ENCODE measurements at regions not wholly inside any gene's neighbourhood (a gene's known extent, or its start where the extent isn't known, plus 50 kb on each side); places are given as distances from the start of the nearest gene placed in this dataset.

DNA sequence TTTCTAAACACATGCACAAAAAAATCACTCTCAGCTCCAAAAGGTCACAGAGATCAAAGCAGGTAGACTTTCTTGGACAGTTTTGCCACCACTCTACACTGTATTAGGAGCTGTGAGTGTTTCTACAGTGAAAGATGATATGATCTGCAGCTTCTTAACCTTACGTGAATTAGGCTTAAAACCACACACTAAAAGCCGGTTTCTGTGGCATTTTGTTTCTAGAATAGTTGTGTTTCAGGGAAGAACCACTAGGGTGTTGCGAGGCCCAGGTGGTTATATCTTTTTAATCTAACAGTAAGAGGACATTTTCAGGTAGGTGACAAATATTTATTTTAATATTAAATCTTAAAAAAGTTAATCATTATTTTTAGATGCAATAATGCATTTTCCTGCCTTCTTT is 216.4 kb downstream of the KLF5 start:
- DNase-seq (peak in 1 of 9 donors; percentile 7), ATAC-seq (no peak)
- no peak overlapping the region for H3K27ac ChIP-seq (ENCODE audit: low read depth, low read length)
- Mint-ChIP-seq H3K9me3 (peaks cover 0 to 22% (median 5%) of the 10 kb centered on the region in 11 donors), H3K4me1 (peaks cover 0 to 45% (median 14%) of the 10 kb centered on the region in 7 donors), H3K27me3 (no peaks in the 10 kb centered on the region), H3K36me3 (peaks cover 3 to 30% (median 3%) of the 10 kb centered on the region in 5 donors), H3K27ac (peak overlapping the region in 2 of 9 donors; percentile 47 to 64), H3K4me3 (peak overlapping the region in 4 of 10 donors; percentile 9 to 51 (median 15))
- H3K9me3 ChIP-seq (ENCODE audit: control insufficient read depth in 2 of 3, low read length in 3 of 3) = no peaks in the 10 kb centered on the region
- no peaks in the 10 kb centered on the region for H3K27me3 ChIP-seq (ENCODE audit: control insufficient read depth in 2 of 2, insufficient read depth in 2 of 2, low read length in 2 of 2)
- POLR2A ChIA-PET = interaction anchor here (0.7 kb wide), 1 partner anchor 14 kb away, joined by 3 read pairs; no protein-coding TSS in a partner anchor
- CTCF ChIA-PET = interaction anchor here (0.6 kb wide), 1 partner anchor 468 kb away, joined by 4 read pairs; no protein-coding TSS in a partner anchor
- intact Hi-C loops (cut with micrococcal nuclease) = loop anchor here in 1 of 2 donors (1.0 to 5.0 kb wide), 2 partner anchors 47 to 432 kb away; no protein-coding TSS in a partner anchor
- no peaks in the 10 kb centered on the region for H3K36me3 ChIP-seq (ENCODE audit: control insufficient read depth in 2 of 3, insufficient read depth in 3 of 3, low read length in 3 of 3)
- peaks cover 0 to 3% of the 10 kb centered on the region in 2 donors for H3K4me1 ChIP-seq (ENCODE audit: control insufficient read depth in 2 of 2, insufficient read depth in 2 of 2, low read length in 2 of 2)
- H3K4me3 ChIP-seq (ENCODE audit: low read length) = no peak overlapping the region

DNA sequence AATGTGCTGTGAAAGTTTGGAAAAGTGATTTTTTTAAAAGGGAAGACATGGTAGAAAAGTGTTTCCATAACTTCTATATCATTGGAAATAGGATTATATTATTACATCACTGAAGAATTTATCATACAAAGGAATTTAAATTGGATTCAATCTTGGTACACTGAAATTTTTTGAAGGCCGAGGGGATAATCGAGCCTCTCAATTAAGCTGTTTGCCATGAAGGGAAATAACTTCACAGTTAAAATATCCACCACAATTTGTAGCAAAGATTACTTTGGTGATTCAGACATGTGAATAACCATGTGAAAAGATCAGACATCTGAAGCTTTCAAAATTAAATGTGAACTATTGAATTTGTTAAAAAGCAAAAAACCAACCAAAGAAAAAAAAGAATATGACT is 215.3 kb downstream of the KLF5 start:
- POLR2A ChIA-PET = no interaction called here
- Histone ChIP-seq H3K4me3 (ENCODE audit: low read length) (no peak overlapping the region), H3K9me3 (ENCODE audit: control insufficient read depth in 2 of 3, low read length in 3 of 3) (no peaks in the 10 kb centered on the region), H3K36me3 (ENCODE audit: control insufficient read depth in 2 of 3, insufficient read depth in 3 of 3, low read length in 3 of 3) (no peaks in the 10 kb centered on the region), H3K4me1 (ENCODE audit: control insufficient read depth in 2 of 2, insufficient read depth in 2 of 2, low read length in 2 of 2) (peaks cover 0 to 3% of the 10 kb centered on the region in 2 donors), H3K27me3 (ENCODE audit: control insufficient read depth in 2 of 2, insufficient read depth in 2 of 2, low read length in 2 of 2) (no peaks in the 10 kb centered on the region), H3K27ac (ENCODE audit: low read depth, low read length) (no peak overlapping the region)
- CTCF ChIA-PET = no interaction called here
- Mint-ChIP-seq H3K4me1 (peaks cover 0 to 45% (median 14%) of the 10 kb centered on the region in 7 donors), H3K27ac (peak overlapping the region in 1 of 9 donors; percentile 51), H3K27me3 (no peaks in the 10 kb centered on the region), H3K9me3 (peaks cover 0 to 28% (median 8%) of the 10 kb centered on the region in 11 donors), H3K4me3 (peak overlapping the region in 3 of 10 donors; percentile 2 to 51 (median 10)), H3K36me3 (peaks cover 3 to 35% (median 3%) of the 10 kb centered on the region in 5 donors)
- intact Hi-C loops (cut with micrococcal nuclease) = no loop called here
- DNase-seq (no peak), ATAC-seq (no peak)

DNA sequence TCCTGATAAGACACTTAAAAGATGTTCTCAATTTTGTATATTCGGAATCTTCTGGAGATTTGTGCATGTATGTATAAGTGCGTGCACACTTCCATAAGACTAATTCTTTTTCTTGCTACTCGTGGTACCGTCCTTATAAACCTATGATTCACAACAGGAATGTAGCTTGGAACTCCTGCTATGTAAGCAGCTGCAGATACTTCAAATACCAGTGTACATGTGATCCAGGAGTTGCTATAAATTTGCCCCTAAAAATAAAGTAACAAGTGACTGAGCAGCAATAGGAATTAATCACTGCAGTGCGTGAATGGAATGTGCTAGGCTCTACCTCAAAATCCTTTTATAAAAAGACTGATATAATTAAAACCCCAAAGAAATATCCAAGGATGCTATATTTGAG is 214.9 kb downstream of the KLF5 start:
- H3K4me3 Mint-ChIP-seq = peak overlapping the region in 1 of 10 donors; percentile 2
- ChIA-PET POLR2A (no interaction called here), CTCF (no interaction called here)
- no peak overlapping the region for H3K27ac Mint-ChIP-seq
- ATAC-seq = no peak
- Histone ChIP-seq H3K27me3 (ENCODE audit: control insufficient read depth in 2 of 2, insufficient read depth in 2 of 2, low read length in 2 of 2) (no peaks in the 10 kb centered on the region), H3K27ac (ENCODE audit: low read depth, low read length) (no peak overlapping the region), H3K36me3 (ENCODE audit: control insufficient read depth in 2 of 3, insufficient read depth in 3 of 3, low read length in 3 of 3) (no peaks in the 10 kb centered on the region), H3K9me3 (ENCODE audit: control insufficient read depth in 2 of 3, low read length in 3 of 3) (no peaks in the 10 kb centered on the region), H3K4me3 (ENCODE audit: low read length) (no peak overlapping the region), H3K4me1 (ENCODE audit: control insufficient read depth in 2 of 2, insufficient read depth in 2 of 2, low read length in 2 of 2) (peaks cover 0 to 3% of the 10 kb centered on the region in 2 donors)
- peaks cover 0 to 41% (median 14%) of the 10 kb centered on the region in 7 donors for H3K4me1 Mint-ChIP-seq
- peaks cover 0 to 29% (median 11%) of the 10 kb centered on the region in 11 donors for H3K9me3 Mint-ChIP-seq
- H3K27me3 Mint-ChIP-seq = peaks cover 0 to 3% (median 0%) of the 10 kb centered on the region in 5 donors
- peaks cover 3 to 35% (median 3%) of the 10 kb centered on the region in 5 donors for H3K36me3 Mint-ChIP-seq
- no peak for DNase-seq
- intact Hi-C loops (cut with micrococcal nuclease) = no loop called here

DNA sequence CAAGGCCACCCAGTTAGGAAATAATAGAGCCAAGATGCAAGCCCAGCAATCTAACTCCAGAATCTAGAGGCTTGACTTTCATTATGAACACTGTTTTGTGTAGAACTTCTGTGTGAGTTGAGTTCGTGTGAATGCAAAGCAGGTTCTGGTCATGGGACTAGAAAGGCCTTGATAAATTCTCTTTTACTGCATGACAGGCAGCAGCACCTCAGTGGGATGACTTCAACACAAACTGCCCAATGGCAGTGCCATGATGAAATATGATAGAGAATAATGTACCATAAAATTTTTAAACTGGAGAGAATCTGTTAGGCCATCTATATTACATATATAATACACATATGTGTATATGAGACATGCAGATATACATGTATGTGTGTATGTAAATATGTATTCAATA is 214.5 kb downstream of the KLF5 start:
- Histone ChIP-seq H3K4me1 (ENCODE audit: control insufficient read depth in 2 of 2, insufficient read depth in 2 of 2, low read length in 2 of 2) (peaks cover 0 to 3% of the 10 kb centered on the region in 2 donors), H3K27ac (ENCODE audit: low read depth, low read length) (no peak overlapping the region), H3K27me3 (ENCODE audit: control insufficient read depth in 2 of 2, insufficient read depth in 2 of 2, low read length in 2 of 2) (no peaks in the 10 kb centered on the region), H3K4me3 (ENCODE audit: low read length) (no peak overlapping the region), H3K36me3 (ENCODE audit: control insufficient read depth in 2 of 3, insufficient read depth in 3 of 3, low read length in 3 of 3) (no peaks in the 10 kb centered on the region), H3K9me3 (ENCODE audit: control insufficient read depth in 2 of 3, low read length in 3 of 3) (no peaks in the 10 kb centered on the region)
- H3K4me1 Mint-ChIP-seq = peaks cover 0 to 36% (median 14%) of the 10 kb centered on the region in 7 donors
- POLR2A ChIA-PET = no interaction called here
- peaks cover 0 to 32% (median 11%) of the 10 kb centered on the region in 11 donors for H3K9me3 Mint-ChIP-seq
- CTCF ChIA-PET = no interaction called here
- no peak overlapping the region for H3K27ac Mint-ChIP-seq
- H3K36me3 Mint-ChIP-seq = peaks cover 3 to 38% (median 3%) of the 10 kb centered on the region in 5 donors
- intact Hi-C loops (cut with micrococcal nuclease) = no loop called here
- H3K27me3 Mint-ChIP-seq = peaks cover 0 to 4% (median 0%) of the 10 kb centered on the region in 5 donors
- no peak overlapping the region for H3K4me3 Mint-ChIP-seq
- no peak for ATAC-seq
- DNase-seq = no peak

DNA sequence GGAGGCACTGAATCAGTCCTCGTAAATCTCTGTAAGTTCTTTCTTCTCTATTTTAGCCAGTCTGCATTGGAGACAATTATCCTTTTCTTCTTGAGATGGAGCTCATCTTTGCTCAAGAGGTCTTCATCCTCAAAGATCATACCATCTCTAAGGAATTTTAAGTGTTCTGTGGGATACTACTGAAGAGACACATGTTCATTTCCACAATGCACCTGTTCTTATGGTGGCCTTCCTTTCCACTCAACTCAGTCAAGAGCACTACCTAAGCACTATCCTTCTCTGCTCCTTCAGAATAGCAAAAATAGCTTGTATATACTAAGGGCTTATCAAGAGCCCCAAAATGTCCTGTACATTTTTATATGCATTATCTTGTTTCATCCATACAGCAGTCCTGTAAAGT is 214.0 kb downstream of the KLF5 start:
- Mint-ChIP-seq H3K27me3 (peaks cover 0 to 4% (median 0%) of the 10 kb centered on the region in 5 donors), H3K4me1 (peaks cover 0 to 34% (median 14%) of the 10 kb centered on the region in 7 donors), H3K9me3 (peaks cover 0 to 32% (median 8%) of the 10 kb centered on the region in 11 donors), H3K36me3 (peaks cover 0 to 38% (median 3%) of the 10 kb centered on the region in 5 donors), H3K27ac (no peak overlapping the region), H3K4me3 (no peak overlapping the region)
- Histone ChIP-seq H3K36me3 (ENCODE audit: control insufficient read depth in 2 of 3, insufficient read depth in 3 of 3, low read length in 3 of 3) (no peaks in the 10 kb centered on the region), H3K27me3 (ENCODE audit: control insufficient read depth in 2 of 2, insufficient read depth in 2 of 2, low read length in 2 of 2) (no peaks in the 10 kb centered on the region), H3K4me3 (ENCODE audit: low read length) (no peak overlapping the region), H3K27ac (ENCODE audit: low read depth, low read length) (no peak overlapping the region), H3K9me3 (ENCODE audit: control insufficient read depth in 2 of 3, low read length in 3 of 3) (no peaks in the 10 kb centered on the region), H3K4me1 (ENCODE audit: control insufficient read depth in 2 of 2, insufficient read depth in 2 of 2, low read length in 2 of 2) (peaks cover 0 to 3% of the 10 kb centered on the region in 2 donors)
- ChIA-PET POLR2A (no interaction called here), CTCF (no interaction called here)
- no peak for DNase-seq
- intact Hi-C loops (cut with micrococcal nuclease) = no loop called here
- ATAC-seq = no peak

DNA sequence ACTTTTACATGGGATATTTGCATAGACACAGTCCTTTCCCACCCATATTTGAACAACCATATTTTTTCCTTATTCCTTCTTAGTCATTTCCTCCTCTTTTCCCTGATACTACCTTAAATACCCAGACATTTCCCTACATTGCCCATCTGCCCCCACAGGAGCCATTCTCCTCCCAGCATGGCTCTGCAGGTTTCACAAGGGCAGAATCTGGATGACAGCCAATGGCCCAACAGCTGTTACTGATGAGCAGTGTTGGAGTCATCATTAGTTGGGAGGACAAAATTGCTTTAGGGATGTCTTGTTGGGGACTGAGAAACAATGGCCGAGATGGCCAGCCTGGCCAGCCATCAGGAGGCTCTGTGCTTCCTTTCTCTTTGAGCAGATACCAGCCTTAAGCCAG is 209.5 kb downstream of the KLF5 start:
- peaks cover 0 to 21% (median 8%) of the 10 kb centered on the region in 11 donors for H3K9me3 Mint-ChIP-seq
- H3K4me1 ChIP-seq (ENCODE audit: control insufficient read depth in 2 of 2, insufficient read depth in 2 of 2, low read length in 2 of 2) = no peaks in the 10 kb centered on the region
- no peak overlapping the region for H3K4me3 ChIP-seq (ENCODE audit: low read length)
- ATAC-seq = no peak
- no peak for DNase-seq
- H3K36me3 Mint-ChIP-seq = peaks cover 0 to 19% (median 0%) of the 10 kb centered on the region in 5 donors
- peaks cover 0 to 11% (median 0%) of the 10 kb centered on the region in 5 donors for H3K27me3 Mint-ChIP-seq
- no peak overlapping the region for H3K4me3 Mint-ChIP-seq
- H3K36me3 ChIP-seq (ENCODE audit: control insufficient read depth in 2 of 3, insufficient read depth in 3 of 3, low read length in 3 of 3) = no peaks in the 10 kb centered on the region
- no peaks in the 10 kb centered on the region for H3K27me3 ChIP-seq (ENCODE audit: control insufficient read depth in 2 of 2, insufficient read depth in 2 of 2, low read length in 2 of 2)
- ChIA-PET POLR2A (no interaction called here), CTCF (no interaction called here)
- H3K27ac Mint-ChIP-seq = no peak overlapping the region
- no peaks in the 10 kb centered on the region for H3K9me3 ChIP-seq (ENCODE audit: control insufficient read depth in 2 of 3, low read length in 3 of 3)
- H3K4me1 Mint-ChIP-seq = peaks cover 0 to 10% (median 0%) of the 10 kb centered on the region in 7 donors
- intact Hi-C loops (cut with micrococcal nuclease) = no loop called here
- no peak overlapping the region for H3K27ac ChIP-seq (ENCODE audit: low read depth, low read length)

DNA sequence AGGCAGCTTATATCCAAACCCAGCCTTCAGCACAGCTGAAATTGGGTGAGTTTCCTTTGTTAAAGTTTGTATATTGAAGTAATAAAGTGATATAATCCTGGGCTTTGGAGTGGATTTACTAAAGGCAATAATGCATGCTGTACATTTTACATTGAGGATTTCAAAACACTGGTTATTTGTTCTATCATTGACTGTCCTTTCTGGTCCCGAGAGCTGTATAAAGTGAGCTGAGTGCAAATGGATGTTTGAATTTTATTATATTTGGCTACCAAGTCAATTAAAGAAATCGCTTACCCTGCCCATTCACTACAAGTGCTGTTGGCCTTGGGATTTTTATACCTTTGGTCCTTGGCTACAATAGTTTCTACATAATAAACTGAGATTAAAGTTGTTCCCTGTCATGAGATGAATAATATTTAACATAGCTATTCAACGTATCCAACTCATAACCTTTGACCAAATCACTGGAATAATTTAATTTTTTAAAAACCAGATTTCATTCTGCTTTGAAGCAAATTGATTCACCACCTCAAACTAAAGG is 207.9 kb downstream of the KLF5 start:
- Histone ChIP-seq H3K4me3 (ENCODE audit: low read length) (no peak overlapping the region), H3K36me3 (ENCODE audit: control insufficient read depth in 2 of 3, insufficient read depth in 3 of 3, low read length in 3 of 3) (no peaks in the 10 kb centered on the region), H3K27me3 (ENCODE audit: control insufficient read depth in 2 of 2, insufficient read depth in 2 of 2, low read length in 2 of 2) (no peaks in the 10 kb centered on the region), H3K27ac (ENCODE audit: low read depth, low read length) (no peak overlapping the region), H3K9me3 (ENCODE audit: control insufficient read depth in 2 of 3, low read length in 3 of 3) (no peaks in the 10 kb centered on the region), H3K4me1 (ENCODE audit: control insufficient read depth in 2 of 2, insufficient read depth in 2 of 2, low read length in 2 of 2) (no peaks in the 10 kb centered on the region)
- ATAC-seq = no peak
- no peak overlapping the region for H3K4me3 Mint-ChIP-seq
- intact Hi-C loops (cut with micrococcal nuclease) = no loop called here
- no peak overlapping the region for H3K27ac Mint-ChIP-seq
- H3K27me3 Mint-ChIP-seq = peaks cover 0 to 11% (median 0%) of the 10 kb centered on the region in 5 donors
- CTCF ChIA-PET = no interaction called here
- peaks cover 0 to 6% (median 0%) of the 10 kb centered on the region in 7 donors for H3K4me1 Mint-ChIP-seq
- peaks cover 0 to 12% (median 0%) of the 10 kb centered on the region in 5 donors for H3K36me3 Mint-ChIP-seq
- POLR2A ChIA-PET = interaction anchor here (0.5 kb wide), 1 partner anchor 135 kb away, joined by 4 read pairs; no protein-coding TSS in a partner anchor
- peaks cover 0 to 19% (median 8%) of the 10 kb centered on the region in 11 donors for H3K9me3 Mint-ChIP-seq
- DNase-seq = no peak

Measured in naive thymus-derived CD4-positive, alpha-beta T cell (primary cell).